GM12878 (cell line): ENCODE measurements at regions not wholly inside any gene's neighbourhood (a gene's known extent, or its start where the extent isn't known, plus 50 kb on each side); places are given as distances from the start of the nearest gene placed in this dataset.

Experiments used
- ATAC-seq: fragments of 200-7000 bp; cut with Tn5 transposase; 3 replicates; pipeline ENCODE4 v1.9.1; 2020; ENCODE audit warnings: mild to moderate bottlenecking, moderate library complexity
- BruUV-seq: library from RNA; stranded (reverse); fragments of 400-500 nt; replicated peaks from 2 replicates; lab custom pipeline; 2021; lab: Mats Ljungman, UMichigan
- CTCF ChIA-PET: fragments of 300-600 bp; sonication (Branson Sonifier 250); formaldehyde crosslinking; extraction: SDS; loops from one replicate; lab custom pipeline; 2021; ENCODE audit warnings: inconsistent platforms; lab: Yijun Ruan, JAX
- POLR2A ChIA-PET: fragments of 350-600 bp; formaldehyde crosslinking; extraction: SDS; loops from one replicate; lab custom pipeline; 2021; ENCODE audit warnings: inconsistent platforms; lab: Charles Lee
- RAD21 ChIA-PET: fragments of 300-600 bp; sonication (Branson Sonifier 250); formaldehyde crosslinking; loops from one replicate; lab custom pipeline; 2023; ENCODE audit warnings: antibody characterized with exemption; ENCODE audit not compliant: unreplicated experiment; lab: Charles Lee
- SMC1A ChIA-PET: fragments of 300-600 bp; sonication (Branson Sonifier 250); formaldehyde crosslinking; loops from one replicate; lab custom pipeline; 2023; ENCODE audit not compliant: unreplicated experiment, uncharacterized antibody; lab: Charles Lee
- DNase-seq: peaks from one replicate; pipeline ENCODE4 v3.0.0-alpha.2; 2011; ENCODE audit warnings: low read depth, low spot score
- FAIRE-seq: peaks from 3 replicates; lab custom pipeline; 2011; peaks lifted over from hg19 to GRCh38; lab: Jason Lieb, UNC
- H2AFZ ChIP-seq: 2 replicates; pipeline ENCODE4 v1.6.0; 2011; ENCODE audit warnings: low read depth, low read length, control low read depth; ENCODE audit not compliant: control insufficient read depth
- H3K27ac ChIP-seq: 2 replicates; pipeline ENCODE4 v1.5.1; 2011; ENCODE audit warnings: control low read depth; ENCODE audit not compliant: control insufficient read depth, insufficient read depth
- H3K27me3 ChIP-seq, 2 experiments: replicated peaks in 1 of 2; 2 replicates each; pipeline versions ENCODE4 v1.6.0 to v1.6.1; 2011; ENCODE audit warnings: low read length in 1 of 2; ENCODE audit not compliant: control insufficient read depth in 2 of 2, insufficient read depth in 2 of 2
- H3K36me3 ChIP-seq, 2 experiments: 2 replicates each; pipeline ENCODE4 v1.5.1; 2011; ENCODE audit warnings: low read length in 1 of 2; ENCODE audit not compliant: control insufficient read depth in 2 of 2, insufficient read depth in 2 of 2
- H3K4me1 ChIP-seq: 2 replicates; pipeline ENCODE4 v1.6.1; 2011; ENCODE audit warnings: mild to moderate bottlenecking, low read length, moderate library complexity, mixed read lengths; ENCODE audit not compliant: control insufficient read depth, insufficient read depth
- H3K4me2 ChIP-seq: 2 replicates; pipeline ENCODE4 v1.6.0; 2011; ENCODE audit warnings: control low read depth; ENCODE audit not compliant: control insufficient read depth, insufficient read depth
- H3K4me3 ChIP-seq: fragments of 200-600 bp; sonication (generic); 2 replicates; pipeline ENCODE4 v1.5.1; 2016
- H3K79me2 ChIP-seq: 2 replicates; pipeline ENCODE4 v1.6.0; 2011; ENCODE audit warnings: low read length; ENCODE audit not compliant: control insufficient read depth, insufficient read depth
- H3K9ac ChIP-seq: 2 replicates; pipeline ENCODE4 v1.8.0; 2011; ENCODE audit warnings: low read length, control low read depth, mixed read lengths; ENCODE audit not compliant: control insufficient read depth, insufficient read depth
- H3K9me3 ChIP-seq: replicated peaks from 3 replicates; pipeline ENCODE4 v1.5.1; 2011; ENCODE audit warnings: mild to moderate bottlenecking, low read length; ENCODE audit not compliant: control insufficient read depth, insufficient read depth
- H4K20me1 ChIP-seq: 2 replicates; pipeline ENCODE4 v1.6.0; 2011; ENCODE audit not compliant: control insufficient read depth, insufficient read depth
- CBX3 ChIP-seq: fragments of 200-600 bp; sonication (generic); IDR thresholded peaks from 2 replicates; pipeline ENCODE4 v1.6.1; 2016; ENCODE audit warnings: low read depth, borderline replicate concordance
- JUNB ChIP-seq: IDR thresholded peaks from 2 replicates; pipeline ENCODE4 v1.6.1; 2016; ENCODE audit warnings: antibody characterized with exemption, mild to moderate bottlenecking
- MTA3 ChIP-seq: IDR thresholded peaks from 2 replicates; pipeline ENCODE4 v1.6.1; 2012; ENCODE audit warnings: low read length, inconsistent platforms, borderline replicate concordance
- MYC ChIP-seq: IDR thresholded peaks from 2 replicates; pipeline ENCODE4 v1.6.1; 2011; ENCODE audit warnings: mild to moderate bottlenecking, low read length, moderate library complexity, inconsistent platforms; ENCODE audit not compliant: insufficient read depth, insufficient replicate concordance, insufficient read length, severe bottlenecking
- WGBS: methylation state at CpG from one replicate; pipeline ENCODE4 v1.1.6; 2016; ENCODE audit warnings: low lambda C conversion rate; ENCODE audit not compliant: insufficient replicate concordance, insufficient coverage; ENCODE audit errors: missing lambda C conversion rate; 5-methylcytosine and 5-hydroxymethylcytosine counted together
- in situ Hi-C: fragments of 300-500 bp; cut with MboI; formaldehyde crosslinking; loops from 9 replicates; pipeline ENCODE4 v1.14.3; 2018; ENCODE audit warnings: mixed read lengths
- intact Hi-C: fragments of 100-400 bp; cut with micrococcal nuclease; formaldehyde crosslinking; loops from one replicate; pipeline ENCODE4 v1.14.2; 2022; ENCODE audit not compliant: unreplicated experiment
- TF ChIP-seq, protein P1 (sequence below): IDR thresholded peaks from 2 replicates; pipeline ENCODE4 v1.6.1; 2012; ENCODE audit warnings: improper control_type of control experiment, low read depth, low read length; ENCODE audit not compliant: insufficient replicate concordance

DNA sequence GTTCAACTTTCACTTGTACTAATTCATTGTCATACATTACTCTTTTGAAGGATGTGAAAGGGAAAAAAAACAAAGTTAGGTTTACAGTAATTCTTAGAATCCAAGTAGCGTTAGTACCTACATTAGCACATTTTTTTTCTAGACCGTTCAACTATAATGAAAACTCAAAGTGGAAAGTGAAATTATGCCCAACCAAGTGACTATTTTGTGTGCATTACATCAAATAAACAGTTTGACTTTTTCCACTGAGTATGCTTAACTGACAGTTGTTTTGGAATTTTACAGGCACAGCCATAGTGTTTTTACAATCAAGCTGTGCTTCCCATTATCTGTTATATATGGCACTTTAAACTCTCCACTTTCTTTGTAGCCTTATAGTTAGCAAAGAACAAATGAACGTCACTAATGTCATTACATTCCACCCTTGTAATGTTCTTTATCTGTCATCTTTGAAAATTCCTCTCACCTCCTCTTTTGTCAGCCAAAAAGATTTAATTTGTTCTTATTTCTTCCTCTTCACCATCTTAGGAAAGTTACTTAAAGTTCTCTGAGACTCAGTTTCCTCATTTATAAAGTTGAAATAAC is 142.3 kb upstream of the SOX2 start:
- FAIRE-seq = no peak
- H3K27me3 ChIP-seq = no peaks in the 10 kb centered on the region
- H3K36me3 ChIP-seq = no peaks in the 10 kb centered on the region
- H4K20me1 ChIP-seq = no peaks in the 10 kb centered on the region
- no peak for DNase-seq
- ChIA-PET POLR2A (no interaction called here), SMC1A (interaction anchor here (0.7 kb wide), 1 partner anchor 123 kb away, joined by 3 read pairs; no protein-coding TSS in a partner anchor)
- H2AFZ ChIP-seq = no peak overlapping the region
- 13% methylated on average over 3 of the region's 3 CpGs for WGBS
- no peaks in the 10 kb centered on the region for H3K9me3 ChIP-seq
- no peak for ATAC-seq
- TF ChIP-seq CBX3 (no peak), JUNB (no peak), MTA3 (no peak), MYC (no peak)
- TF ChIP-seq, protein P1, sequence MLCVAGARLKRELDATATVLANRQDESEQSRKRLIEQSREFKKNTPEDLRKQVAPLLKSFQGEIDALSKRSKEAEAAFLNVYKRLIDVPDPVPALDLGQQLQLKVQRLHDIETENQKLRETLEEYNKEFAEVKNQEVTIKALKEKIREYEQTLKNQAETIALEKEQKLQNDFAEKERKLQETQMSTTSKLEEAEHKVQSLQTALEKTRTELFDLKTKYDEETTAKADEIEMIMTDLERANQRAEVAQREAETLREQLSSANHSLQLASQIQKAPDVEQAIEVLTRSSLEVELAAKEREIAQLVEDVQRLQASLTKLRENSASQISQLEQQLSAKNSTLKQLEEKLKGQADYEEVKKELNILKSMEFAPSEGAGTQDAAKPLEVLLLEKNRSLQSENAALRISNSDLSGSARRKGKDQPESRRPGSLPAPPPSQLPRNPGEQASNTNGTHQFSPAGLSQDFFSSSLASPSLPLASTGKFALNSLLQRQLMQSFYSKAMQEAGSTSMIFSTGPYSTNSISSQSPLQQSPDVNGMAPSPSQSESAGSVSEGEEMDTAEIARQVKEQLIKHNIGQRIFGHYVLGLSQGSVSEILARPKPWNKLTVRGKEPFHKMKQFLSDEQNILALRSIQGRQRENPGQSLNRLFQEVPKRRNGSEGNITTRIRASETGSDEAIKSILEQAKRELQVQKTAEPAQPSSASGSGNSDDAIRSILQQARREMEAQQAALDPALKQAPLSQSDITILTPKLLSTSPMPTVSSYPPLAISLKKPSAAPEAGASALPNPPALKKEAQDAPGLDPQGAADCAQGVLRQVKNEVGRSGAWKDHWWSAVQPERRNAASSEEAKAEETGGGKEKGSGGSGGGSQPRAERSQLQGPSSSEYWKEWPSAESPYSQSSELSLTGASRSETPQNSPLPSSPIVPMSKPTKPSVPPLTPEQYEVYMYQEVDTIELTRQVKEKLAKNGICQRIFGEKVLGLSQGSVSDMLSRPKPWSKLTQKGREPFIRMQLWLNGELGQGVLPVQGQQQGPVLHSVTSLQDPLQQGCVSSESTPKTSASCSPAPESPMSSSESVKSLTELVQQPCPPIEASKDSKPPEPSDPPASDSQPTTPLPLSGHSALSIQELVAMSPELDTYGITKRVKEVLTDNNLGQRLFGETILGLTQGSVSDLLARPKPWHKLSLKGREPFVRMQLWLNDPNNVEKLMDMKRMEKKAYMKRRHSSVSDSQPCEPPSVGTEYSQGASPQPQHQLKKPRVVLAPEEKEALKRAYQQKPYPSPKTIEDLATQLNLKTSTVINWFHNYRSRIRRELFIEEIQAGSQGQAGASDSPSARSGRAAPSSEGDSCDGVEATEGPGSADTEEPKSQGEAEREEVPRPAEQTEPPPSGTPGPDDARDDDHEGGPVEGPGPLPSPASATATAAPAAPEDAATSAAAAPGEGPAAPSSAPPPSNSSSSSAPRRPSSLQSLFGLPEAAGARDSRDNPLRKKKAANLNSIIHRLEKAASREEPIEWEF = no peak
- TF ChIP-seq, all 136 proteins: peak for 0
- no peaks in the 10 kb centered on the region for H3K4me1 ChIP-seq
- no peak overlapping the region for H3K9ac ChIP-seq
- BruUV-seq = no TSS peak
- no peak overlapping the region for H3K4me3 ChIP-seq
- no peak overlapping the region for H3K4me2 ChIP-seq
- ChIA-PET CTCF (interaction anchor here (0.7 kb wide), 1 partner anchor 1200 kb away, joined by 3 read pairs; no protein-coding TSS in a partner anchor), RAD21 (no interaction called here)
- intact Hi-C loops = no loop called here
- in situ Hi-C loops = no loop called here
- no peak overlapping the region for H3K27ac ChIP-seq
- H3K79me2 ChIP-seq = no peaks in the 10 kb centered on the region
